ENCODE measurements at regions not wholly inside any gene's neighbourhood (a gene's known extent, or its start where the extent isn't known, plus 50 kb on each side); places are given as distances from the start of the nearest gene placed in this dataset.
"Not testable (repeated sequence)": the region's sequence is repeated elsewhere in the genome, so short reads cannot be mapped to it uniquely, and the experiment has no call there.

GRCh38 chr22:11582048-11582447, 3945.9 kb upstream of the OR11H1 start:
- not testable (repeated sequence) for H3K4me1 ChIP-seq (ENCODE audit: control insufficient read depth in 3 of 3, insufficient read depth in 2 of 3, low read depth in 1 of 3, low read length in 2 of 3); H3K27me3 ChIP-seq (ENCODE audit: control insufficient read depth in 3 of 3, insufficient read depth in 3 of 3, low read length in 3 of 3); H3K4me3 ChIP-seq (ENCODE audit: low read depth in 1 of 3, low read length in 3 of 3); H3K27ac ChIP-seq (ENCODE audit: low read depth in 1 of 3, low read length in 2 of 3); H3K36me3 ChIP-seq (ENCODE audit: control insufficient read depth in 3 of 3, insufficient read depth in 2 of 3, low read depth in 1 of 3, low read length in 3 of 3); DNase-seq; FAIRE-seq
- H3K9me3 ChIP-seq (ENCODE audit: control insufficient read depth in 2 of 2, insufficient read depth in 1 of 2, low read depth in 1 of 2, low read length in 1 of 2) = peaks cover 0 to 13% of the 10 kb centered on the region in 2 donors
- WGBS, 3 donors = 51 to 54% (median 54%) methylated on average over 4 of the region's 4 CpGs

- H3K9me3 ChIP-seq (ENCODE audit: control insufficient read depth in 2 of 2, insufficient read depth in 1 of 2, low read depth in 1 of 2, low read length in 1 of 2); H3K27ac ChIP-seq (ENCODE audit: low read depth in 1 of 3, low read length in 2 of 3); H3K36me3 ChIP-seq (ENCODE audit: control insufficient read depth in 3 of 3, insufficient read depth in 2 of 3, low read depth in 1 of 3, low read length in 3 of 3); DNase-seq; H3K4me1 ChIP-seq (ENCODE audit: control insufficient read depth in 3 of 3, insufficient read depth in 2 of 3, low read depth in 1 of 3, low read length in 2 of 3); H3K4me3 ChIP-seq (ENCODE audit: low read depth in 1 of 3, low read length in 3 of 3); H3K27me3 ChIP-seq (ENCODE audit: control insufficient read depth in 3 of 3, insufficient read depth in 3 of 3, low read length in 3 of 3); FAIRE-seq: not testable (repeated sequence)
- 26 to 34% (median 34%) methylated on average over 4 of the region's 4 CpGs for WGBS, 3 donors
Measured at GRCh38 chr22:11584231-11584630, 3943.8 kb upstream of the OR11H1 start.

- H3K4me3 ChIP-seq (ENCODE audit: low read depth in 1 of 3, low read length in 3 of 3); FAIRE-seq; H3K27me3 ChIP-seq (ENCODE audit: control insufficient read depth in 3 of 3, insufficient read depth in 3 of 3, low read length in 3 of 3); H3K36me3 ChIP-seq (ENCODE audit: control insufficient read depth in 3 of 3, insufficient read depth in 2 of 3, low read depth in 1 of 3, low read length in 3 of 3); DNase-seq; H3K4me1 ChIP-seq (ENCODE audit: control insufficient read depth in 3 of 3, insufficient read depth in 2 of 3, low read depth in 1 of 3, low read length in 2 of 3); H3K27ac ChIP-seq (ENCODE audit: low read depth in 1 of 3, low read length in 2 of 3): not testable (repeated sequence)
- WGBS, 3 donors = 59 to 65% (median 62%) methylated on average over 4 of the region's 4 CpGs
- peaks cover 7 to 10% of the 10 kb centered on the region in 2 donors for H3K9me3 ChIP-seq (ENCODE audit: control insufficient read depth in 2 of 2, insufficient read depth in 1 of 2, low read depth in 1 of 2, low read length in 1 of 2)
Measured at GRCh38 chr22:11594552-11594951, 3933.4 kb upstream of the OR11H1 start.

GRCh38 chr22:11597666-11598358, 3930.2 kb upstream of the OR11H1 start:
- not testable (repeated sequence) for H3K27ac ChIP-seq (ENCODE audit: low read depth in 1 of 3, low read length in 2 of 3); H3K4me1 ChIP-seq (ENCODE audit: control insufficient read depth in 3 of 3, insufficient read depth in 2 of 3, low read depth in 1 of 3, low read length in 2 of 3); DNase-seq; H3K27me3 ChIP-seq (ENCODE audit: control insufficient read depth in 3 of 3, insufficient read depth in 3 of 3, low read length in 3 of 3); H3K36me3 ChIP-seq (ENCODE audit: control insufficient read depth in 3 of 3, insufficient read depth in 2 of 3, low read depth in 1 of 3, low read length in 3 of 3); H3K4me3 ChIP-seq (ENCODE audit: low read depth in 1 of 3, low read length in 3 of 3); FAIRE-seq
- WGBS, 3 donors = 84 to 89% (median 85%) methylated on average over 32 to 33 of the region's 33 CpGs
- H3K9me3 ChIP-seq (ENCODE audit: control insufficient read depth in 2 of 2, insufficient read depth in 1 of 2, low read depth in 1 of 2, low read length in 1 of 2) = peaks cover 12 to 15% of the 10 kb centered on the region in 2 donors

- 88 to 89% (median 89%) methylated on average over 44 of the region's 44 CpGs for WGBS, 3 donors
- Histone ChIP-seq H3K4me3 (ENCODE audit: low read depth in 1 of 3, low read length in 3 of 3) (no peak overlapping the region), H3K9me3 (ENCODE audit: control insufficient read depth in 2 of 2, insufficient read depth in 1 of 2, low read depth in 1 of 2, low read length in 1 of 2) (peaks cover 12 to 15% of the 10 kb centered on the region in 2 donors), H3K27ac (ENCODE audit: low read depth in 1 of 3, low read length in 2 of 3) (no peak overlapping the region), H3K36me3 (ENCODE audit: control insufficient read depth in 3 of 3, insufficient read depth in 2 of 3, low read depth in 1 of 3, low read length in 3 of 3) (no peaks in the 10 kb centered on the region), H3K27me3 (ENCODE audit: control insufficient read depth in 3 of 3, insufficient read depth in 3 of 3, low read length in 3 of 3) (no peaks in the 10 kb centered on the region), H3K4me1 (ENCODE audit: control insufficient read depth in 3 of 3, insufficient read depth in 2 of 3, low read depth in 1 of 3, low read length in 2 of 3) (no peaks in the 10 kb centered on the region)
- DNase-seq = no peak
- FAIRE-seq = no peak
Measured at GRCh38 chr22:11598492-11599440, 3929.2 kb upstream of the OR11H1 start.

GRCh38 chr22:11599456-11599855, 3928.5 kb upstream of the OR11H1 start:
- H3K9me3 ChIP-seq (ENCODE audit: control insufficient read depth in 2 of 2, insufficient read depth in 1 of 2, low read depth in 1 of 2, low read length in 1 of 2) = peaks cover 12 to 15% of the 10 kb centered on the region in 2 donors
- not testable (repeated sequence) for FAIRE-seq

GRCh38 chr22:11600161-11600560, 3927.8 kb upstream of the OR11H1 start:
- H3K4me3 ChIP-seq (ENCODE audit: low read depth in 1 of 3, low read length in 3 of 3); DNase-seq; H3K4me1 ChIP-seq (ENCODE audit: control insufficient read depth in 3 of 3, insufficient read depth in 2 of 3, low read depth in 1 of 3, low read length in 2 of 3); FAIRE-seq; H3K27ac ChIP-seq (ENCODE audit: low read depth in 1 of 3, low read length in 2 of 3); H3K36me3 ChIP-seq (ENCODE audit: control insufficient read depth in 3 of 3, insufficient read depth in 2 of 3, low read depth in 1 of 3, low read length in 3 of 3); H3K27me3 ChIP-seq (ENCODE audit: control insufficient read depth in 3 of 3, insufficient read depth in 3 of 3, low read length in 3 of 3): not testable (repeated sequence)
- WGBS, 3 donors = 85 to 87% (median 86%) methylated on average over 23 of the region's 23 CpGs
- H3K9me3 ChIP-seq (ENCODE audit: control insufficient read depth in 2 of 2, insufficient read depth in 1 of 2, low read depth in 1 of 2, low read length in 1 of 2) = peaks cover 11 to 15% of the 10 kb centered on the region in 2 donors

More at GRCh38 chr22:11599456-11599855, 3928.5 kb upstream of the OR11H1 start:
- DNase-seq; H3K4me1 ChIP-seq (ENCODE audit: control insufficient read depth in 3 of 3, insufficient read depth in 2 of 3, low read depth in 1 of 3, low read length in 2 of 3); H3K27me3 ChIP-seq (ENCODE audit: control insufficient read depth in 3 of 3, insufficient read depth in 3 of 3, low read length in 3 of 3); H3K27ac ChIP-seq (ENCODE audit: low read depth in 1 of 3, low read length in 2 of 3); H3K36me3 ChIP-seq (ENCODE audit: control insufficient read depth in 3 of 3, insufficient read depth in 2 of 3, low read depth in 1 of 3, low read length in 3 of 3); H3K4me3 ChIP-seq (ENCODE audit: low read depth in 1 of 3, low read length in 3 of 3): not testable (repeated sequence)
- 91 to 97% (median 95%) methylated on average over 6 to 19 of the region's 19 CpGs for WGBS, 3 donors

Measured in small intestine (tissue), 7 donors.